HCT116 (cell line): ENCODE measurements at regions not wholly inside any gene's neighbourhood (a gene's known extent, or its start where the extent isn't known, plus 50 kb on each side); places are given as distances from the start of the nearest gene placed in this dataset.

ENCODE experiments used
- ATAC-seq: fragments of 200-7000 bp; cut with Tn5 transposase; 2 replicates; pipeline ENCODE4 v1.9.1; 2020; ENCODE audit warnings: mild to moderate bottlenecking, moderate library complexity
- BruUV-seq: library from RNA; stranded (reverse); fragments of 400-500 nt; replicated peaks from 2 replicates; lab custom pipeline; 2021; lab: Mats Ljungman, UMichigan
- CTCF ChIA-PET: fragments of 300-600 bp; sonication (Branson Sonifier 250); formaldehyde crosslinking; loops from one replicate; lab custom pipeline; 2021; ENCODE audit warnings: antibody characterized with exemption; lab: Charles Lee
- POLR2A ChIA-PET: fragments of 300-600, 350-600 bp; sonication (Branson Sonifier 250); formaldehyde crosslinking; loops from one replicate; lab custom pipeline; 2021; ENCODE audit warnings: antibody characterized with exemption; lab: Charles Lee
- RAD21 ChIA-PET, 2 experiments: fragments of 300-600 bp; sonication (Branson Sonifier 250); formaldehyde crosslinking; loops; one replicate each; lab custom pipeline; 2023; ENCODE audit warnings: low total read pairs in 2 of 2; ENCODE audit not compliant: uncharacterized antibody in 2 of 2, unreplicated experiment in 2 of 2, low non-redundant PET in 1 of 2; lab: Charles Lee
- DNase-seq: peaks from one replicate; pipeline ENCODE4 v3.0.0-alpha.2; 2010; ENCODE audit warnings: low read depth, low spot score
- H2AFZ ChIP-seq: fragments of 200-600 bp; shearing (Covaris generic), sonication (generic); 2 replicates; pipeline ENCODE4 v1.6.1; 2017; ENCODE audit warnings: low read depth, mixed run types, mixed read lengths, antibody characterized with exemption, low read length; ENCODE audit not compliant: poor library complexity, severe bottlenecking
- H3K27ac ChIP-seq: 2 replicates; pipeline ENCODE4 v1.5.1; 2012; ENCODE audit warnings: low read depth, low read length
- H3K27me3 ChIP-seq: fragments of 200-600 bp; sonication (generic); 2 replicates; pipeline ENCODE4 v1.6.1; 2016; ENCODE audit warnings: mixed run types, low read length, mixed read lengths; ENCODE audit not compliant: insufficient read depth
- H3K36me3 ChIP-seq, 2 experiments: fragments of 200-500 bp in 1 of 2; fragments of 200-600 bp in 1 of 2; sonication (Bioruptor generic) in 1 of 2; sonication (generic) in 1 of 2; 2 replicates each; pipeline versions ENCODE4 v1.5.1 to v1.6.1; 2014 to 2016; ENCODE audit warnings: low read length in 2 of 2, inconsistent platforms in 1 of 2, mixed read lengths in 1 of 2, mixed run types in 1 of 2; ENCODE audit not compliant: insufficient read depth in 2 of 2, control insufficient read depth in 1 of 2
- H3K4me1 ChIP-seq, 2 experiments: fragments of 200-600 bp in 1 of 2; sonication (generic) in 1 of 2; 2 replicates each; pipeline versions ENCODE4 v1.5.1 to v1.6.1; 2012 to 2017; ENCODE audit warnings: low read length in 2 of 2, inconsistent platforms in 1 of 2, mild to moderate bottlenecking in 1 of 2, mixed read lengths in 1 of 2, mixed run types in 1 of 2, moderate library complexity in 1 of 2; ENCODE audit not compliant: insufficient read depth in 2 of 2, control insufficient read depth in 1 of 2
- H3K4me2 ChIP-seq: fragments of 200-600 bp; sonication (generic); 2 replicates; pipeline ENCODE4 v1.6.1; 2017; ENCODE audit warnings: mixed run types, low read length, mixed read lengths
- H3K4me3 ChIP-seq, 2 experiments: fragments of 200-600 bp in 1 of 2; sonication (generic) in 1 of 2; replicated peaks in 1 of 2; 2 replicates each; pipeline ENCODE4 v1.5.1; 2011 to 2016; ENCODE audit warnings: low read length in 2 of 2, control low read depth in 1 of 2, low read depth in 1 of 2, mild to moderate bottlenecking in 1 of 2, mixed read lengths in 1 of 2, mixed run types in 1 of 2
- H3K79me2 ChIP-seq: fragments of 200-600 bp; sonication (generic); 2 replicates; pipeline ENCODE4 v1.6.1; 2017; ENCODE audit warnings: mild to moderate bottlenecking, mixed run types, low read length, moderate library complexity, mixed read lengths; ENCODE audit not compliant: insufficient read depth
- H3K9ac ChIP-seq: fragments of 200-600 bp; sonication (generic); 2 replicates; pipeline ENCODE4 v1.6.1; 2016; ENCODE audit warnings: low read length, mixed read lengths
- H3K9me2 ChIP-seq: fragments of 200-600 bp; sonication (generic), shearing (Covaris generic); 2 replicates; pipeline ENCODE4 v1.6.1; 2017; ENCODE audit warnings: mixed run types, mild to moderate bottlenecking, moderate library complexity; ENCODE audit not compliant: insufficient read depth
- H3K9me3 ChIP-seq, 2 experiments: fragments of 200-500 bp in 1 of 2; fragments of 200-600 bp in 1 of 2; sonication (Bioruptor generic) in 1 of 2; sonication (generic) in 1 of 2; 2 replicates each; pipeline ENCODE4 v1.6.1; 2014 to 2017; ENCODE audit warnings: low read length in 2 of 2, mixed read lengths in 2 of 2, inconsistent platforms in 1 of 2, low read depth in 1 of 2, mild to moderate bottlenecking in 1 of 2, mixed run types in 1 of 2, moderate library complexity in 1 of 2; ENCODE audit not compliant: control insufficient read depth in 1 of 2, insufficient read depth in 1 of 2
- H4K20me1 ChIP-seq: fragments of 200-600 bp; sonication (generic), shearing (Covaris generic); 2 replicates; pipeline ENCODE4 v1.6.1; 2017; ENCODE audit warnings: mixed run types, mild to moderate bottlenecking, moderate library complexity; ENCODE audit not compliant: insufficient read depth
- ATF3 ChIP-seq: IDR thresholded peaks from 2 replicates; pipeline ENCODE4 v1.6.1; 2012
- CTCF ChIP-seq, 3 experiments: fragments of 200-600 bp in 1 of 3; sonication (generic) in 1 of 3; IDR thresholded peaks in 2 of 3; conservative IDR thresholded peaks in 1 of 3; 2 replicates each; pipeline ENCODE4 v1.5.1; 2012 to 2017; ENCODE audit warnings: low read depth in 2 of 3, low read length in 2 of 3, antibody characterized with exemption in 1 of 3, borderline replicate concordance in 1 of 3, control low read depth in 1 of 3, mild to moderate bottlenecking in 1 of 3, mixed read lengths in 1 of 3, mixed run types in 1 of 3, moderate library complexity in 1 of 3; ENCODE audit not compliant: insufficient read depth in 1 of 3
- EGR1 ChIP-seq: IDR thresholded peaks from 2 replicates; pipeline ENCODE4 v1.6.1; 2012; ENCODE audit warnings: low read depth
- ELF1 ChIP-seq: IDR thresholded peaks from 2 replicates; pipeline ENCODE4 v1.6.1; 2012; ENCODE audit warnings: low read depth, borderline replicate concordance
- EZH2phosphoT487 ChIP-seq: fragments of 200-600 bp; IDR thresholded peaks from 2 replicates; pipeline ENCODE4 v1.6.1; 2018; ENCODE audit warnings: antibody characterized with exemption, borderline replicate concordance
- FOSL1 ChIP-seq: IDR thresholded peaks from 2 replicates; pipeline ENCODE4 v1.6.1; 2012; ENCODE audit warnings: low read depth
- MAX ChIP-seq: IDR thresholded peaks from 2 replicates; pipeline ENCODE4 v1.6.1; 2012
- POLR2AphosphoS5 ChIP-seq: IDR thresholded peaks from 2 replicates; pipeline ENCODE4 v1.6.1; 2011; ENCODE audit warnings: mild to moderate bottlenecking, low read depth, low read length, moderate library complexity
- RAD21 ChIP-seq: IDR thresholded peaks from 2 replicates; pipeline ENCODE4 v1.6.1; 2012; ENCODE audit warnings: low read depth, mild to moderate bottlenecking
- REST ChIP-seq: IDR thresholded peaks from 2 replicates; pipeline ENCODE4 v1.6.1; 2012; ENCODE audit warnings: low read depth
- SIN3A ChIP-seq: IDR thresholded peaks from 2 replicates; pipeline ENCODE4 v1.6.1; 2012; ENCODE audit warnings: low read depth
- SP1 ChIP-seq: IDR thresholded peaks from 2 replicates; pipeline ENCODE4 v1.6.1; 2012; ENCODE audit warnings: low read depth
- SRF ChIP-seq: IDR thresholded peaks from 2 replicates; pipeline ENCODE4 v1.6.1; 2012; ENCODE audit warnings: low read depth
- ZFX ChIP-seq: fragments of 450-650 bp; IDR thresholded peaks from 2 replicates; pipeline ENCODE4 v1.6.1; 2017
- ZNF274 ChIP-seq: fragments of 200-500 bp; sonication (Bioruptor generic); IDR thresholded peaks from 2 replicates; pipeline ENCODE4 v1.6.1; 2014; ENCODE audit warnings: mild to moderate bottlenecking, low read depth, low read length, inconsistent platforms
- intact Hi-C: fragments of 100-400 bp; cut with micrococcal nuclease; formaldehyde crosslinking; loops from 2 replicates; pipeline ENCODE4 v1.10.0; 2022

GRCh38 chrX:51813886-51814460 lies 70.7 kb downstream of the GSPT2 start:
- CTCF ChIA-PET, result interaction anchor here (1.2 kb wide), 1 partner anchor 9 kb away, joined by 3 read pairs; no protein-coding TSS in a partner anchor

More at GRCh38 chrX:51813886-51814460, 70.7 kb downstream of the GSPT2 start:
- POLR2A ChIA-PET, result no interaction called here
- intact Hi-C loops, result no loop called here
- ATAC-seq, result no peak
- BruUV-seq, result no TSS peak
- no peak overlapping the region for H2AFZ ChIP-seq
- RAD21 ChIA-PET, result no interaction called here
- no peaks in the 10 kb centered on the region for H3K9me2 ChIP-seq
- H3K27me3 ChIP-seq, result no peaks in the 10 kb centered on the region
- H3K9ac ChIP-seq, result no peak overlapping the region
- DNase-seq, result no peak
- no peaks in the 10 kb centered on the region; a peak in 1 of 4 replicates for H3K36me3 ChIP-seq
- H3K4me1 ChIP-seq, result no peaks in the 10 kb centered on the region
- no peaks in the 10 kb centered on the region for H4K20me1 ChIP-seq
- no peak overlapping the region for H3K27ac ChIP-seq
- TF ChIP-seq REST, result no peak
- no peak for TF ChIP-seq MAX
- no peak for TF ChIP-seq EGR1
- no peak for TF ChIP-seq SRF
- no peak for TF ChIP-seq SIN3A
- TF ChIP-seq ZFX, result no peak
- TF ChIP-seq SP1, result no peak
- no peak for TF ChIP-seq RAD21
- no peak for TF ChIP-seq ZNF274
- TF ChIP-seq ELF1, result no peak
- TF ChIP-seq POLR2AphosphoS5, result no peak
- TF ChIP-seq ATF3, result no peak
- TF ChIP-seq FOSL1, result no peak
- TF ChIP-seq EZH2phosphoT487, result no peak
- TF ChIP-seq CTCF (IDR thresholded peaks at IDR 0.05 in 2 of 3, conservative IDR thresholded peaks at IDR 0.05 in 1 of 3; ENCODE audit: borderline replicate concordance in 1 of 3, insufficient read depth in 1 of 3, low read depth in 2 of 3, low read length in 2 of 3), result no peak
- peaks cover 69% of the 10 kb centered on the region for H3K79me2 ChIP-seq
- no peak overlapping the region for H3K4me3 ChIP-seq
- H3K4me2 ChIP-seq, result no peak overlapping the region
- no peaks in the 10 kb centered on the region for H3K9me3 ChIP-seq
